Astrocyte of the spinal cord (primary cell): ENCODE measurements at regions not wholly inside any gene's neighbourhood (a gene's known extent, or its start where the extent isn't known, plus 50 kb on each side); places are given as distances from the start of the nearest gene placed in this dataset.

Experiments used
- DNase-seq: peaks from one replicate; pipeline ENCODE4 v3.0.0; 2011; ENCODE audit warnings: low read depth, low spot score
- H3K4me3 ChIP-seq: 2 replicates; pipeline ENCODE4 v1.5.1; 2011; ENCODE audit warnings: low read depth, mild to moderate bottlenecking, low read length, moderate library complexity
- CTCF ChIP-seq: IDR thresholded peaks from 2 replicates; pipeline ENCODE4 v1.5.1; 2012; ENCODE audit warnings: low read depth, mild to moderate bottlenecking, low read length, inconsistent platforms
- in situ Hi-C: cut with HindIII; loops from 2 replicates; pipeline ENCODE4 v1.10.0; 2017; ENCODE audit warnings: low sequenced_read_pairs

GRCh38 chr4:63841266-63841665 is 568.0 kb downstream of the TECRL start:
- in situ Hi-C loops = no loop called here
- no peak for TF ChIP-seq CTCF
- no peak overlapping the region for H3K4me3 ChIP-seq
- no peak for DNase-seq

- in situ Hi-C loops = no loop called here
- DNase-seq = no peak
- no peak overlapping the region for H3K4me3 ChIP-seq
- TF ChIP-seq CTCF = no peak
Measured at GRCh38 chr4:63831590-63832155, 577.6 kb downstream of the TECRL start.

GRCh38 chr4:63817196-63817865 is 591.9 kb downstream of the TECRL start:
- in situ Hi-C loops = no loop called here
- H3K4me3 ChIP-seq = no peak overlapping the region
- no peak for TF ChIP-seq CTCF
- DNase-seq = no peak

- no peak for TF ChIP-seq CTCF
- no peak overlapping the region for H3K4me3 ChIP-seq
- DNase-seq = no peak
- in situ Hi-C loops = no loop called here
Measured at GRCh38 chr4:63814171-63814964, 594.9 kb downstream of the TECRL start.

- in situ Hi-C loops = no loop called here
- no peak overlapping the region for H3K4me3 ChIP-seq
- DNase-seq = no peak
- no peak for TF ChIP-seq CTCF
Measured at GRCh38 chr4:63799166-63799565, 610.1 kb downstream of the TECRL start.

- in situ Hi-C loops = no loop called here
Measured at GRCh38 chr4:63795301-63795700, 613.9 kb downstream of the TECRL start.

More at GRCh38 chr4:63795301-63795700, 613.9 kb downstream of the TECRL start:
- TF ChIP-seq CTCF = no peak
- DNase-seq = no peak
- H3K4me3 ChIP-seq = no peak overlapping the region
